Bronchial epithelial cell (primary cell): ENCODE measurements at regions not wholly inside any gene's neighbourhood (a gene's known extent, or its start where the extent isn't known, plus 50 kb on each side); places are given as distances from the start of the nearest gene placed in this dataset.

Source experiments
- DNase-seq: peaks from one replicate; pipeline ENCODE4 v3.0.0-alpha.2; 2010; ENCODE audit warnings: low read depth
- FAIRE-seq: peaks from 2 replicates; lab custom pipeline; 2011; peaks lifted over from hg19 to GRCh38; lab: Jason Lieb, UNC
- H3K27me3 ChIP-seq: 2 replicates; pipeline ENCODE4 v1.5.1; 2011; ENCODE audit warnings: low read length; ENCODE audit not compliant: control insufficient read depth, insufficient read depth
- H3K36me3 ChIP-seq: 2 replicates; pipeline ENCODE4 v1.5.1; 2011; ENCODE audit warnings: low read length; ENCODE audit not compliant: control insufficient read depth, insufficient read depth
- H3K4me3 ChIP-seq: 2 replicates; pipeline ENCODE4 v1.5.1; 2011; ENCODE audit warnings: mild to moderate bottlenecking, low read depth, low read length, control low read depth
- TF ChIP-seq, protein P1 (sequence below): IDR thresholded peaks from 2 replicates; pipeline ENCODE4 v1.5.1; 2011; ENCODE audit warnings: mild to moderate bottlenecking, moderate library complexity, low read length, control low read depth, inconsistent platforms; ENCODE audit not compliant: insufficient read depth, severe bottlenecking

GRCh38 chr4:31351695-31352094, 631.5 kb downstream of the PCDH7 start:
- FAIRE-seq (no peak), DNase-seq (no peak)
- Histone ChIP-seq H3K4me3 (no peak overlapping the region), H3K36me3 (no peaks in the 10 kb centered on the region), H3K27me3 (no peaks in the 10 kb centered on the region)
- TF ChIP-seq, protein P1, sequence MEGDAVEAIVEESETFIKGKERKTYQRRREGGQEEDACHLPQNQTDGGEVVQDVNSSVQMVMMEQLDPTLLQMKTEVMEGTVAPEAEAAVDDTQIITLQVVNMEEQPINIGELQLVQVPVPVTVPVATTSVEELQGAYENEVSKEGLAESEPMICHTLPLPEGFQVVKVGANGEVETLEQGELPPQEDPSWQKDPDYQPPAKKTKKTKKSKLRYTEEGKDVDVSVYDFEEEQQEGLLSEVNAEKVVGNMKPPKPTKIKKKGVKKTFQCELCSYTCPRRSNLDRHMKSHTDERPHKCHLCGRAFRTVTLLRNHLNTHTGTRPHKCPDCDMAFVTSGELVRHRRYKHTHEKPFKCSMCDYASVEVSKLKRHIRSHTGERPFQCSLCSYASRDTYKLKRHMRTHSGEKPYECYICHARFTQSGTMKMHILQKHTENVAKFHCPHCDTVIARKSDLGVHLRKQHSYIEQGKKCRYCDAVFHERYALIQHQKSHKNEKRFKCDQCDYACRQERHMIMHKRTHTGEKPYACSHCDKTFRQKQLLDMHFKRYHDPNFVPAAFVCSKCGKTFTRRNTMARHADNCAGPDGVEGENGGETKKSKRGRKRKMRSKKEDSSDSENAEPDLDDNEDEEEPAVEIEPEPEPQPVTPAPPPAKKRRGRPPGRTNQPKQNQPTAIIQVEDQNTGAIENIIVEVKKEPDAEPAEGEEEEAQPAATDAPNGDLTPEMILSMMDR: no peak

DNA sequence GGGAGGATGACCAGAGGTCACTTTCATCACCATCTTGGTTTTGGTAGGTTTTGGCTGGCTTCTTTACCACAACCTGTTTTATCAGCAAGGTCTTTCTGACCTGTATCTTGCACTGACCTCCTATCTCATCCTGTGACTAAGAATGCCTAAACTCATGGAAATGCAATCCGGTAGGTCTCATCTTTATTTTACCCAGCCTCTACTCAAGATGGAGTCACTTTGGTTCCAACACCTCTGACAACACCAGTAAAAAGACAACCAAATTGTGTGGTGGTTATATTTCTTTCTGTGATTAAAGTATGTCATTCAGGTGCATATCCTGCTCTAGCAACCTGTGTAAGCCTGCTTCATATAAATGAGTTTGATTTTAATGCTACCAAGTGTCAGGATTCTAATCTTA, 636.7 kb downstream of the PCDH7 start:
- TF ChIP-seq, protein P1: no peak
- FAIRE-seq: no peak
- Histone ChIP-seq H3K27me3 (no peaks in the 10 kb centered on the region), H3K36me3 (no peaks in the 10 kb centered on the region), H3K4me3 (no peak overlapping the region)
- no peak for DNase-seq

- DNase-seq (peak; percentile 79), FAIRE-seq (no peak)
- Histone ChIP-seq H3K36me3 (no peaks in the 10 kb centered on the region), H3K27me3 (no peaks in the 10 kb centered on the region), H3K4me3 (no peak overlapping the region)
- TF ChIP-seq, protein P1: no peak
These were observed 640.6 kb downstream of the PCDH7 start for GRCh38 chr4:31360786-31361185.

- H3K36me3 ChIP-seq: no peaks in the 10 kb centered on the region
- DNase-seq (no peak), FAIRE-seq (no peak)
- no peak overlapping the region for H3K4me3 ChIP-seq
- H3K27me3 ChIP-seq: no peaks in the 10 kb centered on the region
- TF ChIP-seq, protein P1: no peak
These were observed 642.6 kb downstream of the PCDH7 start for GRCh38 chr4:31362756-31363155.

DNA sequence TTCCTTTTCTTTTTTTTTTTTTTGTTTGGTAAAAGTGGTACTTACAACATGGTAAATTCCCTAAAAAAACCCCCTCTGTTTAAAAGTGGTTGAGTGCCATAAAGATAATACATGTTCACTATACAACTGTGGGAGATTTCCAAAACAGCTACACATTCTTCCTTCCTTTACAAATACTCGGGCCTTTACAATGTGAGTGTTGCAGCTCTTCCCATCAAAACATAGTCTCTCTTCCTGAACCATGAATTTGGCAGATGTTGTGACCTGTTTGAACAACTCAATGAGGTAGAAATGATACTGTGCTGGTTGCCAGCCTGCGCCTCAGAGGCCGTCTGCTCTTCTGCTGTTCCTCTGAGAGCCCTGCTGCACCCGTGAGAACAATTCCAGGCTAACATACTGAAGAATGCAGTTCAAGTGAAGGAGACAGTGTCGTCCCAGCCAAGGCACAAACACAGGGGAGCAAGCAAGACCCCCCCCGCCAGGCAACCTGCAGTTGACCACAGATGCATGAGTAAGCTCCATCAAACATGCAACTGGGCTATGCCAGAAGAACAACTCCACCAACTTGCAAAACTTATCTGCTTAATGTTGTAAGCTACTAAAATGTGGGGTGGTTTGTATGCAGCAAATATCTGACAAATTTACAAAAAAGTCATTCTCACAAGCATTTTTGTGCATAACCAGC, 645.0 kb downstream of the PCDH7 start:
- FAIRE-seq: no peak
- Histone ChIP-seq H3K36me3 (no peaks in the 10 kb centered on the region), H3K27me3 (no peaks in the 10 kb centered on the region), H3K4me3 (no peak overlapping the region)
- TF ChIP-seq, protein P1: no peak
- DNase-seq: no peak

- H3K27me3 ChIP-seq: no peaks in the 10 kb centered on the region
- no peaks in the 10 kb centered on the region for H3K36me3 ChIP-seq
- DNase-seq (peak; percentile 70), FAIRE-seq (no peak)
- no peak overlapping the region for H3K4me3 ChIP-seq
- TF ChIP-seq, protein P1: no peak
These were observed 645.9 kb downstream of the PCDH7 start for GRCh38 chr4:31366041-31366440.
